ENCODE measurements at regions not wholly inside any gene's neighbourhood (a gene's known extent, or its start where the extent isn't known, plus 50 kb on each side); places are given as distances from the start of the nearest gene placed in this dataset.
"Not testable (repeated sequence)": the region's sequence is repeated elsewhere in the genome, so short reads cannot be mapped to it uniquely, and the experiment has no call there.

DNA sequence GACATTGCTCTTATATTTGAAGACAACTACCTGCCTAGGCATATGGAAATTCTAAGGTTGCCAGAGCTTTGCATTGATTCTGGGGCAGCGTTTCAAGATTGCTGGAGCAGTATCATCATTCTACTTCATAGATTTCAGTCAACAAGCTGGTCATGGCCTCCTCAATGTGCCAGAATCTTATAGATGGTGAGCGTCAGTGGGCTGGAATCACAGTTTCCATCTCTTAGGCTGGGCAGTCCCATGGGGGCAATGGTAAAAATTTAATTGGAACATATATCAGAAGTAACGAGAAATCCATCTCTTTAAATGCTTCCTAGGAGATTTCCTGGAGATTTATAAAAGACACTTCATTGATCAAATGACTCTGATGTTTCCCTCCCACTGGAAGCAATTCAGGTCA lies 258.3 kb downstream of the SV2B start:
- no peaks in the 10 kb centered on the region for H4K20me1 ChIP-seq (ENCODE audit: insufficient read depth, low read length)
- TF ChIP-seq, protein P1, sequence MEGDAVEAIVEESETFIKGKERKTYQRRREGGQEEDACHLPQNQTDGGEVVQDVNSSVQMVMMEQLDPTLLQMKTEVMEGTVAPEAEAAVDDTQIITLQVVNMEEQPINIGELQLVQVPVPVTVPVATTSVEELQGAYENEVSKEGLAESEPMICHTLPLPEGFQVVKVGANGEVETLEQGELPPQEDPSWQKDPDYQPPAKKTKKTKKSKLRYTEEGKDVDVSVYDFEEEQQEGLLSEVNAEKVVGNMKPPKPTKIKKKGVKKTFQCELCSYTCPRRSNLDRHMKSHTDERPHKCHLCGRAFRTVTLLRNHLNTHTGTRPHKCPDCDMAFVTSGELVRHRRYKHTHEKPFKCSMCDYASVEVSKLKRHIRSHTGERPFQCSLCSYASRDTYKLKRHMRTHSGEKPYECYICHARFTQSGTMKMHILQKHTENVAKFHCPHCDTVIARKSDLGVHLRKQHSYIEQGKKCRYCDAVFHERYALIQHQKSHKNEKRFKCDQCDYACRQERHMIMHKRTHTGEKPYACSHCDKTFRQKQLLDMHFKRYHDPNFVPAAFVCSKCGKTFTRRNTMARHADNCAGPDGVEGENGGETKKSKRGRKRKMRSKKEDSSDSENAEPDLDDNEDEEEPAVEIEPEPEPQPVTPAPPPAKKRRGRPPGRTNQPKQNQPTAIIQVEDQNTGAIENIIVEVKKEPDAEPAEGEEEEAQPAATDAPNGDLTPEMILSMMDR (IDR thresholded peaks at IDR 0.05; ENCODE audit: low read length) = no peak
- no peak for TF ChIP-seq EZH2 (IDR thresholded peaks at IDR 0.05; ENCODE audit: borderline replicate concordance, low read length)
- no peaks in the 10 kb centered on the region for H3K36me3 ChIP-seq (ENCODE audit: insufficient read depth, low read length)
- H3K4me2 ChIP-seq (ENCODE audit: low read length) = no peak overlapping the region
- no peaks in the 10 kb centered on the region for H3K27me3 ChIP-seq (ENCODE audit: insufficient read depth, low read length)
- no peaks in the 10 kb centered on the region for H3K79me2 ChIP-seq (ENCODE audit: insufficient read depth, low read length)
- no peak overlapping the region for H3K9ac ChIP-seq (ENCODE audit: low read length)
- no peak overlapping the region for H3K27ac ChIP-seq (ENCODE audit: low read depth, low read length, poor library complexity, severe bottlenecking)
- no peaks in the 10 kb centered on the region for H3K9me2 ChIP-seq (ENCODE audit: low read depth, low read length)
- no peaks in the 10 kb centered on the region for H3F3A ChIP-seq (ENCODE audit: insufficient read depth, low read length)
- H2AFZ ChIP-seq (ENCODE audit: low read length) = no peak overlapping the region
- no peak overlapping the region for H3K4me3 ChIP-seq (ENCODE audit: low read depth, low read length, poor library complexity, severe bottlenecking)
- H3K4me1 ChIP-seq (ENCODE audit: insufficient read depth, low read length, severe bottlenecking) = no peaks in the 10 kb centered on the region
- H3K9me3 ChIP-seq (ENCODE audit: low read length) = no peaks in the 10 kb centered on the region

DNA sequence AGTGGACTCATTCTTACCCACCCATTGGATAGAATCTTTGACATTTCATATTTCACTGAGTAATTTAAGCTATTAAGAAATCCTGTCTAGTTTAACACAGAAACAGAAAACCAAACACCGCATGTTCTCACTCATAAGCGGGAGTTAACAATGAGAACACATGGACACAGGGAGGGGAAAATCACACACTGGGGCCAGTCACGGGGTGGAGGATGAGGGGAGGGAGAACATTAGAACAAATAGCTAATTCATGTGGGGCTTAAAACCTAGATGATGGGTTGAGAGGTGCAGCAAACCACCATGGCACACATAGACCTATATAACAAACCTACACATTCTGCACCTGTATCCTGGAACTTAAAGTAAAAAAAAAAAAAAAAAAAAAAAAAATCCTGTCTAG lies 261.6 kb downstream of the SV2B start:
- H3K9ac ChIP-seq (ENCODE audit: low read length); H3K9me2 ChIP-seq (ENCODE audit: low read depth, low read length); H3K36me3 ChIP-seq (ENCODE audit: insufficient read depth, low read length); H3K27ac ChIP-seq (ENCODE audit: low read depth, low read length, poor library complexity, severe bottlenecking); H4K20me1 ChIP-seq (ENCODE audit: insufficient read depth, low read length); H3K4me3 ChIP-seq (ENCODE audit: low read depth, low read length, poor library complexity, severe bottlenecking); H3K4me2 ChIP-seq (ENCODE audit: low read length); H3K4me1 ChIP-seq (ENCODE audit: insufficient read depth, low read length, severe bottlenecking); H3F3A ChIP-seq (ENCODE audit: insufficient read depth, low read length); H3K9me3 ChIP-seq (ENCODE audit: low read length); H3K79me2 ChIP-seq (ENCODE audit: insufficient read depth, low read length); H3K27me3 ChIP-seq (ENCODE audit: insufficient read depth, low read length); H2AFZ ChIP-seq (ENCODE audit: low read length): not testable (repeated sequence)

DNA sequence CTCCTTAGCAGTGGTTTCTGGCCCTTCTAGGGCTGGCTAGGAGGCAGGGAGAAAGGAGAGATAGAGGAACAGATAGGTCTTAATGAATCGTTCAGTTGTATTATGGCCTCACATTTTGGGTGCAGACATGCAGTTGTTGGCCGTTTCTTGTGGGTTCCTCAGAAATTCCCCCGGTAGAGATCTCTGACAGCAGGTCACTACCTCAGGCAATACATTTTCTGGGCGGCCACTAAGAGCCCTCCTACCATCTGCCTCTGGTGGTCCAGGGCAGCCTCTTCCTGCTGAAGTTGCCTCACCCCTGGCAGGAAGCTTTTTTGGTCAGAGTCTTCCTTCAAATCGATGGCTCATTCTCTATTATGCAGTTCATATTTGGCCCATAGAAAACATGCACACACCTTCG lies 266.1 kb downstream of the SV2B start:
- Histone ChIP-seq H3K4me3 (ENCODE audit: low read depth, low read length, poor library complexity, severe bottlenecking) (no peak overlapping the region), H3K9me2 (ENCODE audit: low read depth, low read length) (no peaks in the 10 kb centered on the region), H3K9ac (ENCODE audit: low read length) (no peak overlapping the region), H3K36me3 (ENCODE audit: insufficient read depth, low read length) (no peaks in the 10 kb centered on the region), H3F3A (ENCODE audit: insufficient read depth, low read length) (no peaks in the 10 kb centered on the region), H3K4me1 (ENCODE audit: insufficient read depth, low read length, severe bottlenecking) (no peaks in the 10 kb centered on the region), H3K4me2 (ENCODE audit: low read length) (no peak overlapping the region), H3K9me3 (ENCODE audit: low read length) (no peaks in the 10 kb centered on the region), H3K27me3 (ENCODE audit: insufficient read depth, low read length) (no peaks in the 10 kb centered on the region), H2AFZ (ENCODE audit: low read length) (no peak overlapping the region), H4K20me1 (ENCODE audit: insufficient read depth, low read length) (no peaks in the 10 kb centered on the region), H3K27ac (ENCODE audit: low read depth, low read length, poor library complexity, severe bottlenecking) (no peak overlapping the region), H3K79me2 (ENCODE audit: insufficient read depth, low read length) (no peaks in the 10 kb centered on the region)
- TF ChIP-seq, protein P1 (IDR thresholded peaks at IDR 0.05; ENCODE audit: low read length) = no peak

DNA sequence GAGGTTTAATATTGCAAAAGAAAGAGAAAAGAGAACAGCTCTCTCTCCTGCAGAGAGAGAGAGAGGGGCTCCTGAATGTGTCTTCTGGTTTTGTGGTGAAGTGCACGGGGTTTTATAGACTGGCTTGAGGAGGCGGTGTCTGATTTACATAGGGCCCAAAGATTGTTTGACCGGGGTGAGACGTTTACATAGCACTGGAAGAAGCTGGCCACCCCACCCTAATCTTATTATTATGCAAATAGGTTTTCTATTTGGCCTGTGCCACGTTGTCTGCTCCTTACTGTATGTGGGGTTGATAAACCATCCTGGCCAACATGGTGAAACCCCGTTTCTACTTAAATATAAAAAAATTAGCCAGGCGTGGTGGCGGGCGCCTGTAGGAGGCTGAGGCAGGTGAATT lies 268.6 kb downstream of the SV2B start:
- Histone ChIP-seq H3K9ac (ENCODE audit: low read length) (no peak overlapping the region), H4K20me1 (ENCODE audit: insufficient read depth, low read length) (no peaks in the 10 kb centered on the region), H3K79me2 (ENCODE audit: insufficient read depth, low read length) (no peaks in the 10 kb centered on the region), H3K27ac (ENCODE audit: low read depth, low read length, poor library complexity, severe bottlenecking) (no peak overlapping the region), H3K4me1 (ENCODE audit: insufficient read depth, low read length, severe bottlenecking) (no peaks in the 10 kb centered on the region), H3K9me2 (ENCODE audit: low read depth, low read length) (no peaks in the 10 kb centered on the region), H3K9me3 (ENCODE audit: low read length) (no peaks in the 10 kb centered on the region), H3K27me3 (ENCODE audit: insufficient read depth, low read length) (no peaks in the 10 kb centered on the region), H3K36me3 (ENCODE audit: insufficient read depth, low read length) (no peaks in the 10 kb centered on the region), H3F3A (ENCODE audit: insufficient read depth, low read length) (no peaks in the 10 kb centered on the region), H3K4me3 (ENCODE audit: low read depth, low read length, poor library complexity, severe bottlenecking) (no peak overlapping the region), H2AFZ (ENCODE audit: low read length) (no peak overlapping the region), H3K4me2 (ENCODE audit: low read length) (no peak overlapping the region)
- TF ChIP-seq EZH2 (IDR thresholded peaks at IDR 0.05; ENCODE audit: borderline replicate concordance, low read length) = no peak
- TF ChIP-seq, protein P1 (IDR thresholded peaks at IDR 0.05; ENCODE audit: low read length) = no peak
